ENCODE measurements at regions not wholly inside any gene's neighbourhood (a gene's known extent, or its start where the extent isn't known, plus 50 kb on each side); places are given as distances from the start of the nearest gene placed in this dataset.

DNA sequence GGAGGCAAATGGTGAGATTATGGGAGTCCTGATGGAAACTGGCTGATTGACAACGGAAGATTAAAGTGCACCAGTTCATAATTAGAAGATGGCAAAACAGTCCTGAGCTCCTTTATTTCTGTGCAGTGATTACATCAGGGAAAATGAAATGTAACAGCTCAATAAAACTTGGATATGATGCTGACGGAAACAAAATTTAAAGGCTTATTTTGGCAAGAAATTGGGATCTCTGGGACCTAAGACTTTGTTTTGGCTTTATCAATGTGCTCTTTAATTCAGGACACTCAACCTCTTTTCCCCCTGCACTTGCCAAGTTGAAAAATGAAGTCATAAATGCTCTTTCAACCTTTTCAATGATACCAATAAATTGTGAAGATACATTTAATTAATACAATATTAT, 226.8 kb downstream of the C6orf118 start:
- no peak overlapping the region for H2AFZ ChIP-seq (replicated peaks; ENCODE audit: low read length, poor library complexity)
- ATAC-seq (ENCODE audit: low read depth) (no peak), DNase-seq (no peak)
- no peak overlapping the region for H2AK5ac ChIP-seq (ENCODE audit: low read depth, low read length)
- no peak overlapping the region for H2BK15ac ChIP-seq (ENCODE audit: low read depth, low read length)
- intact Hi-C loops (cut with micrococcal nuclease) (no loop called here), in situ Hi-C loops (cut with MboI; ENCODE audit: low sequenced_read_pairs) (no loop called here), dilution Hi-C loops (cut with HindIII; ENCODE audit: low sequenced_read_pairs, unreplicated experiment) (no loop called here)
- no peaks in the 10 kb centered on the region for H4K20me1 ChIP-seq (ENCODE audit: insufficient read depth, low read length)
- TF ChIP-seq MAZ (IDR thresholded peaks at IDR 0.05; ENCODE audit: borderline replicate concordance, low read depth, low read length) (no peak), POLR2A (IDR thresholded peaks at IDR 0.05; ENCODE audit: low read depth, low read length) (no peak), FOS (IDR thresholded peaks at IDR 0.05; ENCODE audit: low read depth, low read length) (no peak), SMC3 (IDR thresholded peaks at IDR 0.05; ENCODE audit: low read depth, low read length) (no peak), MXI1 (IDR thresholded peaks at IDR 0.05; ENCODE audit: borderline replicate concordance, low read depth, low read length) (no peak)
- WGBS, 2 experiments (ENCODE audit: extremely low coverage in 2 of 2, insufficient read length in 1 of 2) = 25% methylated on average over 1 of the region's 2 CpGs; no CpG with 5 or more reads in 1 of the 2 experiments
- no peak overlapping the region for H2BK120ac ChIP-seq (ENCODE audit: low read depth, low read length)
- no peaks in the 10 kb centered on the region for H3K4me1 ChIP-seq (ENCODE audit: control insufficient read depth, insufficient read depth, low read length)
- H3K9me3 ChIP-seq (ENCODE audit: control insufficient read depth, insufficient read depth, low read length) = peaks cover 10% of the 10 kb centered on the region
- no peak overlapping the region for H3K27ac ChIP-seq (ENCODE audit: insufficient read depth, low read length)
- H3K9ac ChIP-seq (ENCODE audit: low read depth, low read length) = no peak overlapping the region
- no peak overlapping the region for H3K56ac ChIP-seq (ENCODE audit: extremely low read depth, insufficient read depth, low read length)
- no peak overlapping the region for H2BK20ac ChIP-seq (ENCODE audit: low read depth, low read length)
- H3K27me3 ChIP-seq (ENCODE audit: control insufficient read depth, insufficient read depth, low read length) = no peaks in the 10 kb centered on the region
- no peaks in the 10 kb centered on the region for H3K9me1 ChIP-seq (ENCODE audit: insufficient read depth, low read length)
- H4K8ac ChIP-seq (ENCODE audit: low read depth in 2 of 2, low read length in 2 of 2) = no peak overlapping the region
- no peak overlapping the region for H3K18ac ChIP-seq (ENCODE audit: low read depth, low read length)
- no TSS peak for BruUV-seq (replicated peaks)
- H3K79me1 ChIP-seq (ENCODE audit: low read depth in 1 of 2, low read length in 2 of 2) = no peaks in the 10 kb centered on the region
- H3K36me3 ChIP-seq (ENCODE audit: control insufficient read depth, insufficient read depth, low read length) = no peaks in the 10 kb centered on the region
- H2AK9ac ChIP-seq (replicated peaks; ENCODE audit: low read depth, low read length, poor library complexity) = no peak overlapping the region
- no peak overlapping the region for H3K23ac ChIP-seq (ENCODE audit: low read depth, low read length)
- ChIA-PET CTCF (no interaction called here), POLR2A (ENCODE audit: unreplicated experiment) (no interaction called here)
- no peak overlapping the region for H3K4me2 ChIP-seq (ENCODE audit: low read depth, low read length)
- no peak overlapping the region for H3K4me3 ChIP-seq (ENCODE audit: insufficient read depth, low read depth, low read length)
- no peak overlapping the region for H2BK5ac ChIP-seq (ENCODE audit: low read depth, low read length, poor library complexity, severe bottlenecking)
- no peak overlapping the region for H3K4ac ChIP-seq (ENCODE audit: low read depth, low read length)
- H3K14ac ChIP-seq (replicated peaks; ENCODE audit: low read depth, low read length) = no peak overlapping the region
- no peak overlapping the region for H4K91ac ChIP-seq (ENCODE audit: insufficient read depth, low read depth, low read length)
- H4K5ac ChIP-seq (ENCODE audit: low read depth, low read length) = no peak overlapping the region

Measured in IMR-90 (cell line).